ENCODE measurements at regions not wholly inside any gene's neighbourhood (a gene's known extent, or its start where the extent isn't known, plus 50 kb on each side); places are given as distances from the start of the nearest gene placed in this dataset.
"Not testable (repeated sequence)": the region's sequence is repeated elsewhere in the genome, so short reads cannot be mapped to it uniquely, and the experiment has no call there.

GRCh38 chr1:194004146-194004545 is 817.7 kb upstream of the B3GALT2 start:
- H3K9me3 ChIP-seq (ENCODE audit: low read depth), result no peaks in the 10 kb centered on the region
- peak; percentile 84 for DNase-seq (ENCODE audit: low spot score)

GRCh38 chr1:194001726-194002350 is 815.4 kb upstream of the B3GALT2 start:
- peaks cover 18% of the 10 kb centered on the region for H3K9me3 Mint-ChIP-seq
- H3K4me2 ChIP-seq; H3K4me3 Mint-ChIP-seq; H3K27ac Mint-ChIP-seq; H3K27me3 Mint-ChIP-seq (ENCODE audit: insufficient read depth, low read depth); H3K4me3 ChIP-seq; H3K9ac ChIP-seq; H3F3A ChIP-seq (ENCODE audit: low read depth); H2AFZ ChIP-seq (replicated peaks); H3K27me3 ChIP-seq; H3K9me3 ChIP-seq (ENCODE audit: low read depth); H3K4me1 Mint-ChIP-seq; H3K36me3 ChIP-seq; H3K79me2 ChIP-seq (ENCODE audit: low read depth); H3K27ac ChIP-seq; H3K36me3 Mint-ChIP-seq; DNase-seq (ENCODE audit: low spot score); H4K20me1 ChIP-seq (ENCODE audit: low read depth): not testable (repeated sequence)
- H3K4me1 ChIP-seq, result peaks cover 23% of the 10 kb centered on the region

More at GRCh38 chr1:194004146-194004545, 817.7 kb upstream of the B3GALT2 start:
- peaks cover 23% of the 10 kb centered on the region for H3K4me1 ChIP-seq
- no peaks in the 10 kb centered on the region for H4K20me1 ChIP-seq (ENCODE audit: low read depth)
- peak overlapping the region; percentile 54 for H3K4me2 ChIP-seq
- no peak overlapping the region for H3K9ac ChIP-seq
- H3K27ac ChIP-seq, result peak overlapping the region; percentile 26
- no peak overlapping the region for H2AFZ ChIP-seq (replicated peaks)
- Mint-ChIP-seq H3K27ac (peak overlapping the region; percentile 4), H3K9me3 (peaks cover 18% of the 10 kb centered on the region), H3K4me1 (peaks cover 7% of the 10 kb centered on the region), H3K4me3 (no peak overlapping the region), H3K36me3 (peaks cover 6% of the 10 kb centered on the region), H3K27me3 (ENCODE audit: insufficient read depth, low read depth) (peaks cover 5% of the 10 kb centered on the region)
- no peak for TF ChIP-seq EZH2phosphoT487 (IDR thresholded peaks at IDR 0.05)
- TF ChIP-seq EZH2 (IDR thresholded peaks at IDR 0.05), result no peak
- no peak for TF ChIP-seq CTCF (IDR thresholded peaks at IDR 0.05)
- H3K79me2 ChIP-seq (ENCODE audit: low read depth), result no peaks in the 10 kb centered on the region
- no peaks in the 10 kb centered on the region for H3F3A ChIP-seq (ENCODE audit: low read depth)
- H3K36me3 ChIP-seq, result no peaks in the 10 kb centered on the region
- H3K27me3 ChIP-seq, result no peaks in the 10 kb centered on the region
- H3K4me3 ChIP-seq, result no peak overlapping the region

- peaks cover 6% of the 10 kb centered on the region for H3K9me3 ChIP-seq (ENCODE audit: low read depth)
- Mint-ChIP-seq H3K4me3 (no peak overlapping the region), H3K4me1 (no peaks in the 10 kb centered on the region), H3K27me3 (ENCODE audit: insufficient read depth, low read depth) (no peaks in the 10 kb centered on the region), H3K27ac (no peak overlapping the region), H3K9me3 (peaks cover 24% of the 10 kb centered on the region), H3K36me3 (no peaks in the 10 kb centered on the region)
- no peaks in the 10 kb centered on the region for H3K79me2 ChIP-seq (ENCODE audit: low read depth)
- no peak overlapping the region for H3K9ac ChIP-seq
- no peak overlapping the region for H3K4me3 ChIP-seq
- no peak overlapping the region for H3K27ac ChIP-seq
- no peak for TF ChIP-seq EZH2phosphoT487 (IDR thresholded peaks at IDR 0.05)
- no peak for TF ChIP-seq EZH2 (IDR thresholded peaks at IDR 0.05)
- no peak for TF ChIP-seq CTCF (IDR thresholded peaks at IDR 0.05)
- H4K20me1 ChIP-seq (ENCODE audit: low read depth), result no peaks in the 10 kb centered on the region
- no peaks in the 10 kb centered on the region for H3K36me3 ChIP-seq
- no peaks in the 10 kb centered on the region for H3K4me1 ChIP-seq
- no peak overlapping the region for H2AFZ ChIP-seq (replicated peaks)
- DNase-seq (ENCODE audit: low spot score), result no peak
- no peaks in the 10 kb centered on the region for H3F3A ChIP-seq (ENCODE audit: low read depth)
- no peaks in the 10 kb centered on the region for H3K27me3 ChIP-seq
- no peak overlapping the region for H3K4me2 ChIP-seq
Observed at GRCh38 chr1:193988885-193989284, 802.5 kb upstream of the B3GALT2 start.

GRCh38 chr1:193979219-193979618 is 792.8 kb upstream of the B3GALT2 start:
- Histone ChIP-seq H3K4me2 (no peak overlapping the region), H3K79me2 (ENCODE audit: low read depth) (no peaks in the 10 kb centered on the region), H3K4me3 (no peak overlapping the region), H3K9ac (no peak overlapping the region), H3K4me1 (no peaks in the 10 kb centered on the region), H3K27ac (no peak overlapping the region), H3K9me3 (ENCODE audit: low read depth) (no peaks in the 10 kb centered on the region), H3K27me3 (no peaks in the 10 kb centered on the region), H2AFZ (replicated peaks) (peak overlapping the region; percentile 11), H3F3A (ENCODE audit: low read depth) (no peaks in the 10 kb centered on the region), H3K36me3 (no peaks in the 10 kb centered on the region), H4K20me1 (ENCODE audit: low read depth) (no peaks in the 10 kb centered on the region)
- Mint-ChIP-seq H3K36me3 (no peaks in the 10 kb centered on the region), H3K27me3 (ENCODE audit: insufficient read depth, low read depth) (no peaks in the 10 kb centered on the region), H3K4me3 (no peak overlapping the region), H3K9me3 (peaks cover 2% of the 10 kb centered on the region), H3K27ac (no peak overlapping the region), H3K4me1 (no peaks in the 10 kb centered on the region)
- DNase-seq (ENCODE audit: low spot score), result no peak
- no peak for TF ChIP-seq EZH2 (IDR thresholded peaks at IDR 0.05)

Measured in neural progenitor cell (in vitro differentiated cells).